H1 (cell line): ENCODE measurements at regions not wholly inside any gene's neighbourhood (a gene's known extent, or its start where the extent isn't known, plus 50 kb on each side); places are given as distances from the start of the nearest gene placed in this dataset.

Experiments
- ASH2L ChIP-seq: fragments of 200-600, 300-600 bp; sonication (generic); IDR thresholded peaks from one replicate; pipeline ENCODE4 v1.7.1; 2017; ENCODE audit warnings: low read length
- BACH1 ChIP-seq: IDR thresholded peaks from 2 replicates; pipeline ENCODE4 v1.6.1; 2012; ENCODE audit warnings: low read length, improper control_type of control experiment
- BCL11A ChIP-seq, 2 experiments: IDR thresholded peaks; one replicate each; pipeline ENCODE4 v1.6.1; 2011; ENCODE audit warnings: low read depth in 2 of 2, low read length in 2 of 2, mild to moderate bottlenecking in 2 of 2
- CHD2 ChIP-seq: IDR thresholded peaks from 2 replicates; pipeline ENCODE4 v1.6.1; 2012; ENCODE audit warnings: low read length, improper control_type of control experiment
- EP300 ChIP-seq, 2 experiments: IDR thresholded peaks; 1 replicate in 1 of 2; 2 replicates in 1 of 2; pipeline ENCODE4 v1.6.1; 2011 to 2012; ENCODE audit warnings: low read depth in 2 of 2, low read length in 2 of 2, mild to moderate bottlenecking in 2 of 2, borderline replicate concordance in 1 of 2, inconsistent platforms in 1 of 2, moderate library complexity in 1 of 2
- GTF2F1 ChIP-seq: IDR thresholded peaks from 2 replicates; pipeline ENCODE4 v1.6.1; 2012; ENCODE audit warnings: low read depth, low read length, improper control_type of control experiment, borderline replicate concordance
- JUN ChIP-seq: IDR thresholded peaks from 2 replicates; pipeline ENCODE4 v1.6.1; 2011; ENCODE audit warnings: low read depth, mild to moderate bottlenecking, improper control_type of control experiment, low read length
- MAFK ChIP-seq: IDR thresholded peaks from 2 replicates; pipeline ENCODE4 v1.6.1; 2012; ENCODE audit warnings: low read depth, mild to moderate bottlenecking, improper control_type of control experiment, low read length
- NRF1 ChIP-seq: IDR thresholded peaks from 2 replicates; pipeline ENCODE4 v1.6.1; 2011; ENCODE audit warnings: mild to moderate bottlenecking, low read depth, low read length, improper control_type of control experiment
- PHF8 ChIP-seq: fragments of 200-600 bp; sonication (generic); conservative IDR thresholded peaks from 2 replicates; pipeline ENCODE4 v1.7.1; 2012; ENCODE audit warnings: low read depth, mild to moderate bottlenecking, inconsistent platforms, low read length, moderate library complexity
- TAF1 ChIP-seq: IDR thresholded peaks from 2 replicates; pipeline ENCODE4 v1.6.1; 2011; ENCODE audit warnings: mild to moderate bottlenecking, low read depth, low read length
- TEAD4 ChIP-seq: IDR thresholded peaks from 2 replicates; pipeline ENCODE4 v1.6.1; 2012; ENCODE audit warnings: low read depth, low read length, inconsistent platforms, mixed read lengths
- TF ChIP-seq, protein P1 (sequence below): IDR thresholded peaks from 2 replicates; pipeline ENCODE4 v1.6.1; 2012; ENCODE audit warnings: low read length, inconsistent platforms

DNA sequence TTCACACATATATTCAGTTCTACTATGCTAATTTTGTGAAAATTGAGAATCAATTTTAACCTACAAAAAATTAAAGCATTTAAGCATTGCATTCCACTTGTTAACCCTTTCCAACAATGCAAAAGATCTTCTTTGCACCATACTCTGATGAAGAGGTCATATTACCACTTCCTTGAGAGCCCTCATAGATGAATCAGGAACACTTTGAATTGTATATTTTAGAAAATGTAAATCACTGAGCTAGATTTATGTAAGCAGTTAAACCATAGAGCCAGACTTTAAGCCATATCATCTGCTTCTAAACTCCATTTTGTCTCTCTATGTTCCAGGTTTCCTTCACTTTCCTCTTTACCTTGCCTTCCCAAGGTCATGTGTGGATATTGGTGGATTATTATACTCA lies 56.5 kb upstream of the CDH18 start (continued):
- no peak for TF ChIP-seq BACH1
- TF ChIP-seq ASH2L = no peak
- no peak for TF ChIP-seq EP300 (IDR thresholded peaks at IDR 0.05; ENCODE audit: borderline replicate concordance in 1 of 2, low read depth in 2 of 2, low read length in 2 of 2)
- TF ChIP-seq GTF2F1 = no peak
- no peak for TF ChIP-seq PHF8
- TF ChIP-seq MAFK = no peak
- TF ChIP-seq JUN = no peak
- no peak for TF ChIP-seq TEAD4
- TF ChIP-seq NRF1 = no peak
- TF ChIP-seq CHD2 = no peak
- no peak for TF ChIP-seq TAF1
- TF ChIP-seq, protein P1, sequence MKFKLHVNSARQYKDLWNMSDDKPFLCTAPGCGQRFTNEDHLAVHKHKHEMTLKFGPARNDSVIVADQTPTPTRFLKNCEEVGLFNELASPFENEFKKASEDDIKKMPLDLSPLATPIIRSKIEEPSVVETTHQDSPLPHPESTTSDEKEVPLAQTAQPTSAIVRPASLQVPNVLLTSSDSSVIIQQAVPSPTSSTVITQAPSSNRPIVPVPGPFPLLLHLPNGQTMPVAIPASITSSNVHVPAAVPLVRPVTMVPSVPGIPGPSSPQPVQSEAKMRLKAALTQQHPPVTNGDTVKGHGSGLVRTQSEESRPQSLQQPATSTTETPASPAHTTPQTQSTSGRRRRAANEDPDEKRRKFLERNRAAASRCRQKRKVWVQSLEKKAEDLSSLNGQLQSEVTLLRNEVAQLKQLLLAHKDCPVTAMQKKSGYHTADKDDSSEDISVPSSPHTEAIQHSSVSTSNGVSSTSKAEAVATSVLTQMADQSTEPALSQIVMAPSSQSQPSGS = no peak
- TF ChIP-seq BCL11A (IDR thresholded peaks at IDR 0.05; ENCODE audit: low read depth in 2 of 2, low read length in 2 of 2) = no peak
